ENCODE measurements at regions not wholly inside any gene's neighbourhood (a gene's known extent, or its start where the extent isn't known, plus 50 kb on each side); places are given as distances from the start of the nearest gene placed in this dataset.

GRCh38 chr20:7123457-7123856 lies 356.0 kb downstream of the BMP2 start:
- no peak overlapping the region for H2AFZ ChIP-seq (ENCODE audit: low read depth, low read length, severe bottlenecking)
- no peaks in the 10 kb centered on the region for H3K36me3 ChIP-seq (ENCODE audit: low read length)
- no peaks in the 10 kb centered on the region for H3K9me2 ChIP-seq (replicated peaks; ENCODE audit: insufficient read depth, low read length)

GRCh38 chr20:7124120-7124519 lies 356.6 kb downstream of the BMP2 start:
- no peaks in the 10 kb centered on the region for H3K79me2 ChIP-seq (ENCODE audit: insufficient read depth, low read length)
- H2AFZ ChIP-seq (ENCODE audit: low read depth, low read length, severe bottlenecking), result no peak overlapping the region
- H3K9ac ChIP-seq (ENCODE audit: low read length), result no peak overlapping the region
- H3K9me3 ChIP-seq (ENCODE audit: insufficient read depth, low read length), result no peaks in the 10 kb centered on the region
- H3K36me3 ChIP-seq (ENCODE audit: low read length), result no peaks in the 10 kb centered on the region
- H3F3A ChIP-seq (ENCODE audit: insufficient read depth), result no peaks in the 10 kb centered on the region
- H3K4me3 ChIP-seq (ENCODE audit: insufficient read depth, low read length, poor library complexity, severe bottlenecking), result no peak overlapping the region
- H4K20me1 ChIP-seq (ENCODE audit: low read depth, low read length), result no peaks in the 10 kb centered on the region
- H3K9me2 ChIP-seq (replicated peaks; ENCODE audit: insufficient read depth, low read length), result no peaks in the 10 kb centered on the region
- TF ChIP-seq EZH2phosphoT487 (conservative IDR thresholded peaks at IDR 0.05; ENCODE audit: low read length), result no peak
- TF ChIP-seq CTCF (IDR thresholded peaks at IDR 0.05; ENCODE audit: insufficient read depth, low read length, poor library complexity, severe bottlenecking), result no peak
- no peak overlapping the region for H3K27ac ChIP-seq (ENCODE audit: low read depth, low read length)
- no peaks in the 10 kb centered on the region for H3K27me3 ChIP-seq (ENCODE audit: low read length)
- no peak overlapping the region for H3K4me2 ChIP-seq (ENCODE audit: low read depth, low read length, poor library complexity, severe bottlenecking)

More at GRCh38 chr20:7123457-7123856, 356.0 kb downstream of the BMP2 start:
- Histone ChIP-seq H3F3A (ENCODE audit: insufficient read depth) (no peaks in the 10 kb centered on the region), H3K9me3 (ENCODE audit: insufficient read depth, low read length) (no peaks in the 10 kb centered on the region), H3K27ac (ENCODE audit: low read depth, low read length) (no peak overlapping the region), H3K4me2 (ENCODE audit: low read depth, low read length, poor library complexity, severe bottlenecking) (no peak overlapping the region), H3K27me3 (ENCODE audit: low read length) (no peaks in the 10 kb centered on the region), H3K4me3 (ENCODE audit: insufficient read depth, low read length, poor library complexity, severe bottlenecking) (no peak overlapping the region), H3K9ac (ENCODE audit: low read length) (no peak overlapping the region), H3K79me2 (ENCODE audit: insufficient read depth, low read length) (no peaks in the 10 kb centered on the region), H4K20me1 (ENCODE audit: low read depth, low read length) (no peaks in the 10 kb centered on the region)
- TF ChIP-seq EZH2phosphoT487 (conservative IDR thresholded peaks at IDR 0.05; ENCODE audit: low read length), result no peak
- no peak for TF ChIP-seq CTCF (IDR thresholded peaks at IDR 0.05; ENCODE audit: insufficient read depth, low read length, poor library complexity, severe bottlenecking)

- Histone ChIP-seq H3K36me3 (ENCODE audit: low read length) (no peaks in the 10 kb centered on the region), H3K4me3 (ENCODE audit: insufficient read depth, low read length, poor library complexity, severe bottlenecking) (no peak overlapping the region), H3K9me2 (replicated peaks; ENCODE audit: insufficient read depth, low read length) (no peaks in the 10 kb centered on the region), H3K27me3 (ENCODE audit: low read length) (no peaks in the 10 kb centered on the region), H3K27ac (ENCODE audit: low read depth, low read length) (no peak overlapping the region), H3K9me3 (ENCODE audit: insufficient read depth, low read length) (no peaks in the 10 kb centered on the region), H3K9ac (ENCODE audit: low read length) (no peak overlapping the region), H3K4me2 (ENCODE audit: low read depth, low read length, poor library complexity, severe bottlenecking) (no peak overlapping the region), H4K20me1 (ENCODE audit: low read depth, low read length) (no peaks in the 10 kb centered on the region), H3K79me2 (ENCODE audit: insufficient read depth, low read length) (no peaks in the 10 kb centered on the region), H3F3A (ENCODE audit: insufficient read depth) (no peaks in the 10 kb centered on the region), H2AFZ (ENCODE audit: low read depth, low read length, severe bottlenecking) (no peak overlapping the region)
- TF ChIP-seq CTCF (IDR thresholded peaks at IDR 0.05; ENCODE audit: insufficient read depth, low read length, poor library complexity, severe bottlenecking), result no peak
- TF ChIP-seq EZH2phosphoT487 (conservative IDR thresholded peaks at IDR 0.05; ENCODE audit: low read length), result no peak
Measured at GRCh38 chr20:7136886-7137285, 369.4 kb downstream of the BMP2 start.
